Pancreas (tissue), 10 donors: ENCODE measurements at regions not wholly inside any gene's neighbourhood (a gene's known extent, or its start where the extent isn't known, plus 50 kb on each side); places are given as distances from the start of the nearest gene placed in this dataset.

Experiments used
- ATAC-seq, 4 donors: fragments of 200-7000 bp; cut with Tn5 transposase; one replicate each; pipeline versions ENCODE4 v1.8.0 to v1.9.1; 2020; ENCODE audit warnings: mild to moderate bottlenecking in 4 of 4, moderate library complexity in 4 of 4
- DNase-seq, 6 donors: peaks; one replicate each; pipeline ENCODE4 v3.0.0-alpha.2; 2020
- FAIRE-seq: peaks from 2 replicates; lab custom pipeline; 2012; peaks lifted over from hg19 to GRCh38; lab: Jason Lieb, UNC
- H3K27ac ChIP-seq, 4 donors: fragments of 200-600 bp; sonication (generic); 1 replicate in 3 of 4; 2 replicates in 1 of 4; pipeline versions ENCODE4 v1.5.0 to v1.8.0; 2020
- H3K27me3 ChIP-seq, 4 donors: fragments of 200-600 bp; one replicate each; pipeline ENCODE4 v1.8.0; 2021
- H3K36me3 ChIP-seq, 3 donors: fragments of 200-600 bp; sonication (generic) in 1 of 3; one replicate each; pipeline versions ENCODE4 v1.5.0 to v1.8.0; 2020 to 2021
- H3K4me1 ChIP-seq, 3 donors: fragments of 200-600 bp; one replicate each; pipeline ENCODE4 v1.8.0; 2021
- H3K4me3 ChIP-seq, 4 donors: fragments of 200-600 bp; sonication (generic) in 2 of 4; one replicate each; pipeline versions ENCODE4 v1.5.0 to v1.8.0; 2020 to 2021
- H3K9me3 ChIP-seq, 4 donors: fragments of 200-600 bp; one replicate each; pipeline ENCODE4 v1.8.0; 2021
- CTCF ChIP-seq, 4 donors: fragments of 200-600 bp; sonication (generic) in 3 of 4; IDR thresholded peaks; one replicate each; pipeline versions ENCODE4 v1.5.0 to v1.8.0; 2021; ENCODE audit warnings: antibody characterized with exemption in 4 of 4
- WGBS, 2 donors: extraction: QIAGEN DNeasy Blood & Tissue Kit; methylation state at CpG; one replicate each; pipeline ENCODE4 v1.1.7; 2013; 5-methylcytosine and 5-hydroxymethylcytosine counted together
- intact Hi-C, 3 donors: fragments of 100-400 bp; cut with DNase I; formaldehyde crosslinking; loops; one replicate each; pipeline versions ENCODE4 v1.11.1 to v1.14.2; 2022
- donor health status: healthy with polysubstance abuse.
- donor health status: DM: no; HTN: no; CAD: no; lungs with moderate emphysema.
- donor health status: DM: no; HTN: no; CAD: no.
- donor health status: control.
- donor health status: control.
- donor health status: Bipolar disorder and iron deficiency.
- donor health status: DM: yes; HTN: yes; CAD: no.
- donor health status: DM: no; HTN: no; CAD: no.
- donor health status: DM: no; HTN: no; CAD: no.
- donor health status: DM: yes; HTN: yes; CAD: no.

DNA sequence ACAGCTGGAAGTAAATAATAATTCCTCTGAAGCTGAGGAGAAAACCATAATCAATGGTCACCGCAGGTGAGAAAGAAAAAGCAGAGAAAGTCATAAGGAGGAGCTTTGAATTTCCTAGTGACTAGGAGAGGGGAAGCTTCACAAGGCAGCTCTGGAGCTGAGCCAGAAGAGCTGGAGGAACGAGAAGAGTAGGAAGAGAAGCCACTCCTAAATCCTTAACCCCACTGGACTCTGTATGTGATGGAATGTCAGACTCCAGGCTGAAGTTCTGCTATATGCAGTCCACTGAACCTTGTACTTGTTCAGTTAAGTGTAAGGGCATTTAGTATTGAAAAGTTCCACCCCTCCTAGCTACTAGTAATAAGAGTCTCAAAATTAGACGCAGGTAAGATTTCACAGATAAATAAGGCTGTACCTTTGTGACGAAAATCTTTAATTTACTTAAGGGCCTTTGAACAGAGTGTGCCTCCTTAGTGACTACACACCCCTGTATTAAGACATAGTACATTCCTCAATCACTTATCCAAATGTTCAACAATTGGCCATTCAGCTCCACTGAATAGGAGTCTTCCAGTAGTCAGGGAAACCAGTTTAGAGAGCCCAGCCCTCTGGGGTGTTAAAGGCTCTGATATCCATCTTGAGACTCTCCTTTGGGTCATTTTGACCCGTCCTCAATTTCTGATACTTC lies 71.4 kb upstream of the UFL1 start:
- Histone ChIP-seq H3K4me1 (no peaks in the 10 kb centered on the region), H3K27me3 (no peaks in the 10 kb centered on the region), H3K4me3 (no peak overlapping the region), H3K9me3 (no peaks in the 10 kb centered on the region), H3K36me3 (no peaks in the 10 kb centered on the region), H3K27ac (no peak overlapping the region)
- 42 to 59% methylated on average over 5 of the region's 5 CpGs for WGBS, 2 donors
- intact Hi-C loops, result no loop called here
- FAIRE-seq (no peak), ATAC-seq (no peak), DNase-seq (peak in 1 of 6 donors; percentile 11)
- no peak for TF ChIP-seq CTCF (IDR thresholded peaks at IDR 0.05)

DNA sequence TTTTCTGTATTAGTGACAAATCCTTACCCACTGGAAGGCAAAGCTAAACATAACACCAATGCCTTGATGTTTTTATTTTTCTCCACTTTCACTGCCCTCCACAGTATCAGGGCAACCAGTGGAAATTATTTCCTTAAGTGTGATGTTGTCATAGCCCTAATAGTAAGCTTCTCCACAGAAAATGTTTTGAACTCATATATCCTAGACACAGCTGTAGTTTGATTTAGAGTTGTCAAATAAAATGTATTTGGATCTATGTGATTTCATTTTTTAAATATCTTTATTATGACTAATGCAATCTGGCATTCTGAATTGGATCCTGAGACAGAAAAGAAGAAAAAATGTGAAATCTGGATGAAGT lies 70.9 kb upstream of the UFL1 start:
- no peaks in the 10 kb centered on the region for H3K9me3 ChIP-seq
- H3K4me3 ChIP-seq, result no peak overlapping the region
- TF ChIP-seq CTCF (IDR thresholded peaks at IDR 0.05), result no peak
- no peaks in the 10 kb centered on the region for H3K36me3 ChIP-seq
- ATAC-seq (no peak), DNase-seq (no peak), FAIRE-seq (no peak)
- no peaks in the 10 kb centered on the region for H3K4me1 ChIP-seq
- H3K27ac ChIP-seq, result no peak overlapping the region
- intact Hi-C loops, result no loop called here
- H3K27me3 ChIP-seq, result no peaks in the 10 kb centered on the region

DNA sequence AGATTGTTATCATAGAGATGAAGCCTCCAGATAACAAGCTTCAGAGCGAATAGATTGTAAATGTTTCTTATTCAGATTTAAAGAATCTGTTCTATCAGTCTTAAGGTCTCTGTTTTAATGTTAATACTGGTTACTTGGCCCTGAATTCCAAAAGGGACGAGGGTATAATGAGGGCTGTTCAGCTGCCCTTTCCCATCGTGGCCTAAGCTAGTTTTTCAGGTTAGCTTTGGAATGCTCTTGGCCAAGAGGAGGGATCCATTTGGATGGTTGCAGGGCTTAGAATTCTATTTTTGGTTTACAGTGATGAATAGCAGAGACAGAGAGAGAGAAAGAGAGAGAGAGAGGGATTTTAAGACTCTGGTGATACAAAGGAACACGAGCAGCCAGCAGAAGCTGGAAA lies 62.8 kb upstream of the UFL1 start:
- ATAC-seq (no peak), FAIRE-seq (no peak), DNase-seq (no peak)
- TF ChIP-seq CTCF (IDR thresholded peaks at IDR 0.05), result no peak
- WGBS, 2 donors, result 72 to 75% methylated on average over 4 of the region's 4 CpGs
- Histone ChIP-seq H3K9me3 (no peaks in the 10 kb centered on the region), H3K4me3 (no peak overlapping the region), H3K27me3 (no peaks in the 10 kb centered on the region), H3K36me3 (no peaks in the 10 kb centered on the region), H3K4me1 (no peaks in the 10 kb centered on the region), H3K27ac (no peak overlapping the region)
- intact Hi-C loops, result no loop called here

GRCh38 chr6:96460052-96460700 lies 61.4 kb upstream of the UFL1 start:
- WGBS, 2 donors, result 77 to 84% methylated on average over 6 of the region's 6 CpGs
- FAIRE-seq, result no peak
- Histone ChIP-seq H3K4me1 (no peaks in the 10 kb centered on the region), H3K27ac (no peak overlapping the region), H3K27me3 (no peaks in the 10 kb centered on the region), H3K9me3 (no peaks in the 10 kb centered on the region), H3K36me3 (no peaks in the 10 kb centered on the region), H3K4me3 (no peak overlapping the region)
- peak in 2 of 4 donors; percentile 62 to 67 for ATAC-seq
- DNase-seq, result peak in 1 of 6 donors; percentile 9
- intact Hi-C loops, result no loop called here
- no peak for TF ChIP-seq CTCF (IDR thresholded peaks at IDR 0.05)

- intact Hi-C loops, result no loop called here
- H3K9me3 ChIP-seq, result no peaks in the 10 kb centered on the region
- H3K36me3 ChIP-seq, result no peaks in the 10 kb centered on the region
- no peak overlapping the region for H3K27ac ChIP-seq
- no peak for FAIRE-seq
- no peak for ATAC-seq
- no peak for TF ChIP-seq CTCF (IDR thresholded peaks at IDR 0.05)
- no peak for DNase-seq
- peaks cover 0 to 7% (median 0%) of the 10 kb centered on the region in 3 donors for H3K4me1 ChIP-seq
- H3K27me3 ChIP-seq, result no peaks in the 10 kb centered on the region
- no peak overlapping the region for H3K4me3 ChIP-seq
- 85 to 86% methylated on average over 3 of the region's 3 CpGs for WGBS, 2 donors
Measured at GRCh38 chr6:96465321-96465903, 56.2 kb upstream of the UFL1 start.
